H1 (cell line): ENCODE measurements at regions not wholly inside any gene's neighbourhood (a gene's known extent, or its start where the extent isn't known, plus 50 kb on each side); places are given as distances from the start of the nearest gene placed in this dataset.

ENCODE experiments used
- CTCF ChIA-PET: fragments of 300-600 bp; sonication (Branson Sonifier 250); formaldehyde crosslinking; loops from one replicate; lab custom pipeline; 2021; ENCODE audit not compliant: partially characterized antibody; lab: Charles Lee
- POLR2A ChIA-PET: fragments of 300-600 bp; sonication (Branson Sonifier 250); formaldehyde crosslinking; loops from one replicate; lab custom pipeline; 2021; ENCODE audit warnings: inconsistent platforms; ENCODE audit not compliant: partially characterized antibody; lab: Charles Lee
- DNase-seq, 2 experiments: peaks; one replicate each; pipeline versions ENCODE4 v3.0.0 to v3.0.0-alpha.2; 2010 to 2022; ENCODE audit warnings: low spot score in 2 of 2, low read depth in 1 of 2, mixed read lengths in 1 of 2
- FAIRE-seq: peaks from 2 replicates; lab custom pipeline; 2011; peaks lifted over from hg19 to GRCh38; lab: Jason Lieb, UNC
- H2AFZ ChIP-seq: 2 replicates; pipeline ENCODE4 v1.8.1; 2012; ENCODE audit warnings: low read length, inconsistent platforms
- H2AK5ac ChIP-seq: 2 replicates; pipeline ENCODE4 v1.6.1; 2013; ENCODE audit warnings: low read depth, low read length
- H2BK120ac ChIP-seq: replicated peaks from 2 replicates; pipeline ENCODE3; 2013; ENCODE audit warnings: low read depth, low read length, inconsistent platforms
- H2BK12ac ChIP-seq: 2 replicates; pipeline ENCODE4 v1.6.1; 2013; ENCODE audit warnings: low read depth, low read length
- H2BK15ac ChIP-seq: 2 replicates; pipeline ENCODE4 v1.6.1; 2013; ENCODE audit warnings: low read length
- H2BK20ac ChIP-seq: 2 replicates; pipeline ENCODE4 v1.6.1; 2013; ENCODE audit warnings: low read length
- H2BK5ac ChIP-seq: 2 replicates; pipeline ENCODE4 v1.6.1; 2013; ENCODE audit warnings: low read depth, low read length
- H3K14ac ChIP-seq: 2 replicates; pipeline ENCODE4 v1.6.1; 2013; ENCODE audit warnings: inconsistent platforms; ENCODE audit not compliant: insufficient read length
- H3K18ac ChIP-seq: 2 replicates; pipeline ENCODE4 v1.6.1; 2013; ENCODE audit warnings: low read length; ENCODE audit errors: extremely low read depth
- H3K23ac ChIP-seq: 2 replicates; pipeline ENCODE4 v1.6.1; 2013; ENCODE audit warnings: inconsistent platforms; ENCODE audit not compliant: insufficient read length
- H3K23me2 ChIP-seq: 2 replicates; pipeline ENCODE4 v1.6.1; 2013; ENCODE audit warnings: low read depth, low read length
- H3K27ac ChIP-seq: 2 replicates; pipeline ENCODE4 v1.6.1; 2011; ENCODE audit warnings: low read depth, low read length, inconsistent platforms
- H3K27me3 ChIP-seq, 4 experiments: replicated peaks in 1 of 4; 1 replicate in 1 of 4; 2 replicates in 3 of 4; pipeline versions ENCODE4 v1.6.1 to v1.8.1; 2011 to 2013; ENCODE audit warnings: low read length in 3 of 4, mild to moderate bottlenecking in 3 of 4, inconsistent platforms in 2 of 4, mixed read lengths in 2 of 4, moderate library complexity in 1 of 4; ENCODE audit not compliant: control insufficient read depth in 3 of 4, insufficient read depth in 3 of 4; ENCODE audit errors: extremely low read depth in 1 of 4
- H3K36me3 ChIP-seq, 4 experiments: 2 replicates each; pipeline versions ENCODE4 v1.6.1 to v1.8.1; 2011 to 2013; ENCODE audit warnings: mild to moderate bottlenecking in 4 of 4, low read length in 3 of 4, moderate library complexity in 2 of 4, control low read depth in 1 of 4, inconsistent platforms in 1 of 4; ENCODE audit not compliant: insufficient read depth in 4 of 4, control insufficient read depth in 2 of 4
- H3K4ac ChIP-seq: replicated peaks from 2 replicates; pipeline ENCODE3; 2013; ENCODE audit warnings: low read length, low read depth, mixed read lengths, inconsistent platforms; ENCODE audit not compliant: insufficient read length
- H3K4me1 ChIP-seq, 4 experiments: replicated peaks in 1 of 4; 1 replicate in 1 of 4; 2 replicates in 3 of 4; pipeline versions ENCODE4 v1.6.1 to v1.8.1; 2011 to 2013; ENCODE audit warnings: low read length in 3 of 4, inconsistent platforms in 2 of 4, mixed read lengths in 1 of 4; ENCODE audit not compliant: insufficient read depth in 4 of 4, control insufficient read depth in 3 of 4
- H3K4me2 ChIP-seq, 2 experiments: 2 replicates each; pipeline versions ENCODE4 v1.6.1 to v1.8.1; 2011 to 2013; ENCODE audit warnings: low read depth in 2 of 2, low read length in 2 of 2, control low read depth in 1 of 2, inconsistent platforms in 1 of 2, mild to moderate bottlenecking in 1 of 2; ENCODE audit not compliant: insufficient read depth in 1 of 2
- H3K4me3 ChIP-seq, 4 experiments: fragments of 200-600, 300-600 bp in 1 of 4; sonication (generic), shearing (Covaris generic), sonication (Bioruptor Twin) in 1 of 4; 2 replicates each; pipeline versions ENCODE4 v1.5.1 to v1.8.1; 2011 to 2016; ENCODE audit warnings: low read length in 4 of 4, low read depth in 3 of 4, control low read depth in 2 of 4, inconsistent platforms in 2 of 4, mild to moderate bottlenecking in 2 of 4, mixed read lengths in 1 of 4, moderate library complexity in 1 of 4; ENCODE audit not compliant: insufficient read depth in 2 of 4; ENCODE audit errors: extremely low read depth in 1 of 4
- H3K56ac ChIP-seq: replicated peaks from 2 replicates; pipeline ENCODE3; 2013; ENCODE audit warnings: low read depth, mild to moderate bottlenecking, mixed read lengths, low read length, inconsistent platforms; ENCODE audit not compliant: insufficient read length
- H3K79me1 ChIP-seq: 2 replicates; pipeline ENCODE4 v1.6.1; 2013; ENCODE audit warnings: low read depth, low read length, control low read depth
- H3K79me2 ChIP-seq, 2 experiments: 2 replicates each; pipeline versions ENCODE4 v1.6.1 to v1.8.1; 2012 to 2013; ENCODE audit warnings: low read length in 2 of 2, mild to moderate bottlenecking in 2 of 2, inconsistent platforms in 1 of 2; ENCODE audit not compliant: insufficient read depth in 2 of 2, control insufficient read depth in 1 of 2
- H3K9ac ChIP-seq, 4 experiments: replicated peaks in 1 of 4; 1 replicate in 1 of 4; 2 replicates in 3 of 4; pipeline versions ENCODE4 v1.6.1 to v1.8.1; 2011 to 2013; ENCODE audit warnings: low read depth in 3 of 4, low read length in 3 of 4, control low read depth in 2 of 4, mild to moderate bottlenecking in 2 of 4, moderate library complexity in 2 of 4, inconsistent platforms in 1 of 4; ENCODE audit errors: extremely low read depth in 1 of 4
- H3K9me3 ChIP-seq, 2 experiments: 2 replicates each; pipeline versions ENCODE4 v1.6.1 to v1.8.1; 2012 to 2013; ENCODE audit warnings: mild to moderate bottlenecking in 2 of 2, moderate library complexity in 2 of 2, control low read depth in 1 of 2, inconsistent platforms in 1 of 2, low read depth in 1 of 2, low read length in 1 of 2, mixed read lengths in 1 of 2; ENCODE audit not compliant: insufficient read depth in 2 of 2
- H4K20me1 ChIP-seq, 2 experiments: replicated peaks in 1 of 2; 2 replicates each; pipeline versions ENCODE3 to v1.8.1; 2011 to 2013; ENCODE audit warnings: inconsistent platforms in 2 of 2, low read length in 2 of 2, mild to moderate bottlenecking in 1 of 2; ENCODE audit not compliant: insufficient read depth in 2 of 2, control insufficient read depth in 1 of 2
- H4K5ac ChIP-seq: 2 replicates; pipeline ENCODE4 v1.6.1; 2013; ENCODE audit warnings: low read length, low read depth, mixed read lengths, inconsistent platforms; ENCODE audit not compliant: insufficient read length
- H4K8ac ChIP-seq: 2 replicates; pipeline ENCODE4 v1.8.0; 2013; ENCODE audit warnings: mild to moderate bottlenecking, moderate library complexity, low read length, inconsistent platforms; ENCODE audit not compliant: insufficient read depth; ENCODE audit errors: extremely low read depth
- H4K91ac ChIP-seq: replicated peaks from 2 replicates; pipeline ENCODE3; 2013; ENCODE audit warnings: low read length, mixed read lengths, inconsistent platforms; ENCODE audit not compliant: insufficient read length
- CBX8 ChIP-seq: fragments of 300-800, 300-1000 bp; sonication (generic); IDR thresholded peaks from 2 replicates; pipeline ENCODE4 v1.7.1; 2016; ENCODE audit warnings: low read depth, low read length, borderline replicate concordance
- GABPA ChIP-seq: IDR thresholded peaks from 2 replicates; pipeline ENCODE4 v1.6.1; 2011; ENCODE audit warnings: mild to moderate bottlenecking, low read length, moderate library complexity, borderline replicate concordance; ENCODE audit not compliant: insufficient read depth
- HDAC2 ChIP-seq, 2 experiments: fragments of 300-600 bp in 1 of 2; sonication (generic) in 1 of 2; IDR thresholded peaks; 2 replicates each; pipeline ENCODE4 v1.6.1; 2011 to 2012; ENCODE audit warnings: low read depth in 2 of 2, low read length in 2 of 2, mild to moderate bottlenecking in 2 of 2, moderate library complexity in 2 of 2, borderline replicate concordance in 1 of 2, inconsistent platforms in 1 of 2
- JUN ChIP-seq: IDR thresholded peaks from 2 replicates; pipeline ENCODE4 v1.6.1; 2011; ENCODE audit warnings: low read depth, mild to moderate bottlenecking, improper control_type of control experiment, low read length
- KDM5A ChIP-seq: fragments of 200-600 bp; IDR thresholded peaks from 2 replicates; pipeline ENCODE4 v1.7.1; 2012; ENCODE audit warnings: mild to moderate bottlenecking, low read length, inconsistent platforms, mixed read lengths
- NRF1 ChIP-seq: IDR thresholded peaks from 2 replicates; pipeline ENCODE4 v1.6.1; 2011; ENCODE audit warnings: mild to moderate bottlenecking, low read depth, low read length, improper control_type of control experiment
- TCF12 ChIP-seq: IDR thresholded peaks from 2 replicates; pipeline ENCODE4 v1.6.1; 2011; ENCODE audit warnings: low read depth, mild to moderate bottlenecking, low read length
- TF ChIP-seq, protein P1 (sequence below): IDR thresholded peaks from 2 replicates; pipeline ENCODE4 v1.6.1; 2011; ENCODE audit warnings: low read length, improper control_type of control experiment

DNA sequence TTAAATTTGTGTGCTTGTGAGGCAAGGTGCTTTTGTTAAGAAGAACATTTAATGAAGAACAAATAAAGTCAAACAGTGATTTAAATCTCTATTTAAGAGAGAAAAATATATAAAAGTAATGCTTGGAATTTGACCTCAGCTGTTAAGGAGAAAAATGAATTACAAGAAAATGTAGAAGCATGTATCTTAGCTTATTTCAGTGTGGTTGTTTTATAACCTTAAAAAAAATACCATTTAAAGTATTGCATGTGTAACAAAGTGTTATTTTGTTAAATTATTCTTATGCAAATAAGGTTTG is 537.0 kb upstream of the SPRY2 start:
- H2BK5ac ChIP-seq = no peak overlapping the region
- no peak for FAIRE-seq

More for the DNA sequence above, 537.0 kb upstream of the SPRY2 start:
- Histone ChIP-seq H3K14ac (no peak overlapping the region), H3K23me2 (no peaks in the 10 kb centered on the region), H2BK120ac (no peak overlapping the region), H3K4me2 (no peak overlapping the region), H2AK5ac (no peak overlapping the region), H3K4ac (no peak overlapping the region), H2BK12ac (no peak overlapping the region), H4K8ac (no peak overlapping the region), H3K56ac (no peak overlapping the region), H2BK20ac (no peak overlapping the region), H3K9me3 (no peaks in the 10 kb centered on the region)
- CTCF ChIA-PET = interaction anchor here (0.9 kb wide), 1 partner anchor 11 kb away, joined by 3 read pairs; no protein-coding TSS in a partner anchor
- no peak for DNase-seq
- POLR2A ChIA-PET = no interaction called here
- TF ChIP-seq TCF12 (no peak), HDAC2 (IDR thresholded peaks at IDR 0.05; ENCODE audit: borderline replicate concordance in 1 of 2, low read depth in 2 of 2, low read length in 2 of 2) (no peak), CBX8 (no peak), NRF1 (no peak), KDM5A (no peak), JUN (no peak), GABPA (no peak)
- TF ChIP-seq, protein P1, sequence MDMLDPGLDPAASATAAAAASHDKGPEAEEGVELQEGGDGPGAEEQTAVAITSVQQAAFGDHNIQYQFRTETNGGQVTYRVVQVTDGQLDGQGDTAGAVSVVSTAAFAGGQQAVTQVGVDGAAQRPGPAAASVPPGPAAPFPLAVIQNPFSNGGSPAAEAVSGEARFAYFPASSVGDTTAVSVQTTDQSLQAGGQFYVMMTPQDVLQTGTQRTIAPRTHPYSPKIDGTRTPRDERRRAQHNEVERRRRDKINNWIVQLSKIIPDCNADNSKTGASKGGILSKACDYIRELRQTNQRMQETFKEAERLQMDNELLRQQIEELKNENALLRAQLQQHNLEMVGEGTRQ = no peak
- TF ChIP-seq, all 59 proteins: peak for 0
- Histone ChIP-seq H4K20me1 (no peaks in the 10 kb centered on the region), H3K79me1 (no peaks in the 10 kb centered on the region), H3K9ac (no peak overlapping the region), H2AFZ (no peak overlapping the region), H2BK15ac (no peak overlapping the region), H3K36me3 (no peaks in the 10 kb centered on the region), H3K27me3 (no peaks in the 10 kb centered on the region; a peak in 1 of 7 replicates), H3K79me2 (no peaks in the 10 kb centered on the region), H3K23ac (no peak overlapping the region), H3K4me1 (peaks cover 0 to 4% (median 1%) of the 10 kb centered on the region in 4 experiments; a peak in 2 of 7 replicates), H3K18ac (no peak overlapping the region), H4K5ac (no peak overlapping the region), H4K91ac (no peak overlapping the region), H3K4me3 (no peak overlapping the region), H3K27ac (no peak overlapping the region)
